ENCODE measurements at regions not wholly inside any gene's neighbourhood (a gene's known extent, or its start where the extent isn't known, plus 50 kb on each side); places are given as distances from the start of the nearest gene placed in this dataset.

GRCh38 chr16:65846210-65846602 lies 520.3 kb upstream of the CDH5 start:
- no peak for TF ChIP-seq CTCF (IDR thresholded peaks at IDR 0.05 in 2 of 3, conservative IDR thresholded peaks at IDR 0.05 in 1 of 3; ENCODE audit: borderline replicate concordance in 1 of 3, insufficient read depth in 1 of 3, low read depth in 2 of 3, low read length in 2 of 3)
- no peak for TF ChIP-seq POLR2A (IDR thresholded peaks at IDR 0.05; ENCODE audit: borderline replicate concordance, extremely low read depth, insufficient read depth, insufficient read length)
- no peak for TF ChIP-seq EGR1 (IDR thresholded peaks at IDR 0.05; ENCODE audit: low read depth)
- no peak for TF ChIP-seq EZH2 (IDR thresholded peaks at IDR 0.05)
